Thyroid gland (tissue), 4 donors: ENCODE measurements at regions not wholly inside any gene's neighbourhood (a gene's known extent, or its start where the extent isn't known, plus 50 kb on each side); places are given as distances from the start of the nearest gene placed in this dataset.

Experiments
- POLR2A ChIP-seq, 2 donors: fragments of 450-650 bp; IDR thresholded peaks; one replicate each; pipeline ENCODE4 v1.6.1; 2017; ENCODE audit warnings: antibody characterized with exemption in 2 of 2, mild to moderate bottlenecking in 2 of 2, moderate library complexity in 1 of 2
- TF ChIP-seq, protein P1 (sequence below), 6 experiments: fragments of 200-600 bp in 3 of 6; fragments of 450-650 bp in 3 of 6; sonication (generic) in 3 of 6; IDR thresholded peaks; one replicate each; pipeline ENCODE4 v1.5.1; 2016 to 2019; ENCODE audit warnings: antibody characterized with exemption in 6 of 6, mild to moderate bottlenecking in 2 of 6, inconsistent platforms in 1 of 6, moderate library complexity in 1 of 6

- no peak for TF ChIP-seq POLR2A (IDR thresholded peaks at IDR 0.05)
- TF ChIP-seq, protein P1, sequence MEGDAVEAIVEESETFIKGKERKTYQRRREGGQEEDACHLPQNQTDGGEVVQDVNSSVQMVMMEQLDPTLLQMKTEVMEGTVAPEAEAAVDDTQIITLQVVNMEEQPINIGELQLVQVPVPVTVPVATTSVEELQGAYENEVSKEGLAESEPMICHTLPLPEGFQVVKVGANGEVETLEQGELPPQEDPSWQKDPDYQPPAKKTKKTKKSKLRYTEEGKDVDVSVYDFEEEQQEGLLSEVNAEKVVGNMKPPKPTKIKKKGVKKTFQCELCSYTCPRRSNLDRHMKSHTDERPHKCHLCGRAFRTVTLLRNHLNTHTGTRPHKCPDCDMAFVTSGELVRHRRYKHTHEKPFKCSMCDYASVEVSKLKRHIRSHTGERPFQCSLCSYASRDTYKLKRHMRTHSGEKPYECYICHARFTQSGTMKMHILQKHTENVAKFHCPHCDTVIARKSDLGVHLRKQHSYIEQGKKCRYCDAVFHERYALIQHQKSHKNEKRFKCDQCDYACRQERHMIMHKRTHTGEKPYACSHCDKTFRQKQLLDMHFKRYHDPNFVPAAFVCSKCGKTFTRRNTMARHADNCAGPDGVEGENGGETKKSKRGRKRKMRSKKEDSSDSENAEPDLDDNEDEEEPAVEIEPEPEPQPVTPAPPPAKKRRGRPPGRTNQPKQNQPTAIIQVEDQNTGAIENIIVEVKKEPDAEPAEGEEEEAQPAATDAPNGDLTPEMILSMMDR (IDR thresholded peaks at IDR 0.05) = no peak
These were observed 262.0 kb downstream of the MEIS1 start for GRCh38 chr2:66696886-66697285.
